K562 (cell line): ENCODE measurements at regions not wholly inside any gene's neighbourhood (a gene's known extent, or its start where the extent isn't known, plus 50 kb on each side); places are given as distances from the start of the nearest gene placed in this dataset.

Experiments used
- EZH2 ChIP-seq: IDR thresholded peaks from 2 replicates; pipeline ENCODE4 v1.6.1; 2012; ENCODE audit warnings: low read depth, mild to moderate bottlenecking, inconsistent platforms, low read length, borderline replicate concordance
- MYC ChIP-seq, 2 experiments: fragments of 250-450 bp in 1 of 2; sonication (Bioruptor Pico) in 1 of 2; IDR thresholded peaks; 2 replicates each; pipeline versions ENCODE4 v1.5.1 to v1.6.1; 2012 to 2021; ENCODE audit warnings: low read depth in 2 of 2, borderline replicate concordance in 1 of 2, improper control_type of control experiment in 1 of 2, low read length in 1 of 2, mild to moderate bottlenecking in 1 of 2, moderate library complexity in 1 of 2
- TRIM28 ChIP-seq: fragments of 450-650 bp; IDR thresholded peaks from 2 replicates; pipeline ENCODE4 v1.6.1; 2017

GRCh38 chr2:181158427-181158826 lies 178.0 kb downstream of the UBE2E3 start:
- no peak for TF ChIP-seq TRIM28
- TF ChIP-seq MYC (IDR thresholded peaks at IDR 0.05; ENCODE audit: low read depth, low read length) = no peak
- TF ChIP-seq MYC (CRISPR knock-in tag; IDR thresholded peaks at IDR 0.05; ENCODE audit: borderline replicate concordance, low read depth) = no peak
- TF ChIP-seq EZH2 = no peak
